ENCODE measurements at regions not wholly inside any gene's neighbourhood (a gene's known extent, or its start where the extent isn't known, plus 50 kb on each side); places are given as distances from the start of the nearest gene placed in this dataset.

GRCh38 chrX:125850693-125851092 lies 315.4 kb downstream of the DCAF12L2 start (continued):
- TF ChIP-seq NFAT5 (CRISPR knock-in tag; IDR thresholded peaks at IDR 0.05) (no peak), SRSF4 (IDR thresholded peaks at IDR 0.05; ENCODE audit: low read depth, low read length, poor library complexity, severe bottlenecking) (no peak), MYPOP (CRISPR knock-in tag; IDR thresholded peaks at IDR 0.05) (no peak), ZNF607 (CRISPR knock-in tag; IDR thresholded peaks at IDR 0.05; ENCODE audit: borderline replicate concordance) (no peak), ZNF710 (CRISPR knock-in tag; IDR thresholded peaks at IDR 0.05; ENCODE audit: borderline replicate concordance) (no peak), RFX5 (IDR thresholded peaks at IDR 0.05; ENCODE audit: low read depth, low read length) (no peak), ZNF282 (IDR thresholded peaks at IDR 0.05; ENCODE audit: partially characterized antibody) (no peak), ZNF580 (CRISPR knock-in tag; IDR thresholded peaks at IDR 0.05; ENCODE audit: borderline replicate concordance, low read depth) (no peak), ZNF451 (CRISPR knock-in tag; IDR thresholded peaks at IDR 0.05) (no peak), TEAD2 (CRISPR knock-in tag; IDR thresholded peaks at IDR 0.05) (no peak), HNF1B (CRISPR knock-in tag; IDR thresholded peaks at IDR 0.05) (no peak)
